ENCODE measurements at regions not wholly inside any gene's neighbourhood (a gene's known extent, or its start where the extent isn't known, plus 50 kb on each side); places are given as distances from the start of the nearest gene placed in this dataset.
"Not testable (repeated sequence)": the region's sequence is repeated elsewhere in the genome, so short reads cannot be mapped to it uniquely, and the experiment has no call there.

GRCh38 chr5:92835712-92836111 lies 745.3 kb downstream of the NR2F1-AS1 start:
- TF ChIP-seq CTCF (IDR thresholded peaks at IDR 0.05) (no peak), POLR2A (IDR thresholded peaks at IDR 0.05) (no peak)
- Histone ChIP-seq H3K27ac (no peak overlapping the region), H3K9me3 (no peaks in the 10 kb centered on the region), H3K4me1 (no peaks in the 10 kb centered on the region), H3K36me3 (no peaks in the 10 kb centered on the region), H3K4me3 (replicated peaks in 1 of 3) (no peak overlapping the region), H3K27me3 (no peaks in the 10 kb centered on the region)
- WGBS, 2 donors: 2 to 3% methylated on average over 1 of the region's 1 CpG
- intact Hi-C loops (cut with DNase I): no loop called here
- no peak for DNase-seq

GRCh38 chr5:92823551-92823950 lies 757.5 kb downstream of the NR2F1-AS1 start:
- WGBS, 2 donors: 82 to 96% methylated on average over 3 of the region's 3 CpGs
- H3K36me3 ChIP-seq; DNase-seq; intact Hi-C loops (cut with DNase I); H3K27ac ChIP-seq; H3K4me3 ChIP-seq (replicated peaks in 1 of 3); H3K9me3 ChIP-seq; H3K4me1 ChIP-seq; H3K27me3 ChIP-seq: not testable (repeated sequence)

GRCh38 chr5:92822183-92822582 lies 758.8 kb downstream of the NR2F1-AS1 start:
- DNase-seq: no peak
- Histone ChIP-seq H3K27ac (no peak overlapping the region), H3K27me3 (no peaks in the 10 kb centered on the region), H3K36me3 (no peaks in the 10 kb centered on the region), H3K4me1 (no peaks in the 10 kb centered on the region), H3K4me3 (replicated peaks in 1 of 3) (no peak overlapping the region), H3K9me3 (no peaks in the 10 kb centered on the region)
- intact Hi-C loops (cut with DNase I): no loop called here
- TF ChIP-seq POLR2A (IDR thresholded peaks at IDR 0.05) (no peak), CTCF (IDR thresholded peaks at IDR 0.05) (no peak)
- 85 to 86% methylated on average over 9 of the region's 9 CpGs for WGBS, 2 donors

- H3K36me3 ChIP-seq: no peaks in the 10 kb centered on the region
- intact Hi-C loops (cut with DNase I): no loop called here
- H3K4me1 ChIP-seq: no peaks in the 10 kb centered on the region
- H3K4me3 ChIP-seq (replicated peaks in 1 of 3): no peak overlapping the region
- H3K27ac ChIP-seq: no peak overlapping the region
- WGBS, 2 donors: 84 to 85% methylated on average over 3 of the region's 3 CpGs
- H3K9me3 ChIP-seq: no peaks in the 10 kb centered on the region
- no peak for TF ChIP-seq CTCF (IDR thresholded peaks at IDR 0.05)
- TF ChIP-seq POLR2A (IDR thresholded peaks at IDR 0.05): no peak
- no peaks in the 10 kb centered on the region for H3K27me3 ChIP-seq
- no peak for DNase-seq
These were observed 771.1 kb downstream of the NR2F1-AS1 start for GRCh38 chr5:92809855-92810465.

DNA sequence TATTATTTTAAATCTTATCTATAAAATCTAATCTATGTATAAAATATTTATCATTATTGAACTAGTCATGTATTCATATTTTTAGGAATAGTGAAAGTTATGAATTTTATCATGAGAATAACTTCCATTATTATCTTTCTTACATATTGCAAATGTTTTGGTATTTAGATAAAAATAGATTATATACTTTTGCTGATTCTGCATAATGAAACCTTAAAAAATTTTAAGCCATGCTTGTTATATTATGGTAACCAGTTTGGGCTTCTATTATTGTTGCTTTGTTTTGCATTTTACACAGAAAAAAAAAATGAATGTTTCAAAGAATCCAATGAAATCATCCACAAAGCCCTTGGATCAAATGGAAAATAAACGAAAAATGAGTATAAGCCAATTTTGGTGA lies 772.5 kb downstream of the NR2F1-AS1 start:
- no peaks in the 10 kb centered on the region for H3K36me3 ChIP-seq

More for the DNA sequence above, 772.5 kb downstream of the NR2F1-AS1 start:
- no peaks in the 10 kb centered on the region for H3K27me3 ChIP-seq
- intact Hi-C loops (cut with DNase I): no loop called here
- DNase-seq: no peak
- no peaks in the 10 kb centered on the region for H3K4me1 ChIP-seq
- no peaks in the 10 kb centered on the region for H3K9me3 ChIP-seq
- WGBS, 2 donors: 77% methylated on average over 1 of the region's 1 CpG
- no peak overlapping the region for H3K27ac ChIP-seq
- TF ChIP-seq CTCF (IDR thresholded peaks at IDR 0.05) (no peak), POLR2A (IDR thresholded peaks at IDR 0.05) (no peak)
- H3K4me3 ChIP-seq (replicated peaks in 1 of 3): no peak overlapping the region

Data from thyroid gland (tissue), 4 donors.